GM18861 (cell line): ENCODE measurements at regions not wholly inside any gene's neighbourhood (a gene's known extent, or its start where the extent isn't known, plus 50 kb on each side); places are given as distances from the start of the nearest gene placed in this dataset.
"Not testable (repeated sequence)": the region's sequence is repeated elsewhere in the genome, so short reads cannot be mapped to it uniquely, and the experiment has no call there.

Source experiments
- ATAC-seq: cut with Tn5 transposase; IDR thresholded peaks from one replicate; pipeline ENCODE4 v1.9.1; 2021; ENCODE audit not compliant: unreplicated experiment

DNA sequence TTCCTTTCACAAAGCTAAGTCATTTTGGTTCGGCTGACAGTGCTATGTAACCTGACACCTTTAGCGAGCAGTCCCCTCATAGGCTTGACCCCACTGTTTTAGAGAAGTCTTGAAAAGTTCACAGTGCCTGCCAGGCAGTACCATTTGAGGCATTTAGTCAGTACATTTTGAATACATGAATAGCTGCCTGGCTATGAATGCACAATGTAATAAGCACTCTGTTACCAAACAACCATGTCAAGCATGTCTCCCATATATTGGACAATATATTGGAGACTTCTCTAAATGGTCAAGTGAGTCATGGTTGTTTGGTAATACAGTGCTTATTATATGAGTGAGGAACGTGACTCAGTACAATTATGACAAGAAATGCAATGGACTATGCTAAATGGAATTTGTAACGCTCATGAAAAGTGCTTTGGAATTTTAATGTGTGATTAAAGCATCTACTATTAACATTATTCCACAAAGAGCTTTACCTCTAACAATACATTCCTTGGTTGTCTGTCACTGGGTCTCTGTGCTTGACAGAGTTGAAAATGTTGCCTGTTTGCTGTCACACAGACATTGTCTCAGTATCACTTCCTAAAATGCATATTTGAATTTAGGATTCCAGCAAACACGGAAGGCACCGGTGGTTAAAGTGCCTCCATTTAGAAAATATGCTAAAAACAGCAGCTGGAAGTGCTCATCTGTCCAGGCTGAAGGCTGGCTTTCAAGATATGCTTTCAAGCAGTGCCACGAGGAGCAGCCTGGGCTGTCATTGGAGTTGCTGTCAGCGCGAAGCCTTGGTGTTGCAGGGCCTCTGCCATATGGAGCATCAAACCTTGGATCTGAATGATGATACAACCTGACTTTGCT is 458.6 kb downstream of the FBXO15 start:
- no peak for ATAC-seq

GRCh38 chr18:73688161-73688560 is 459.5 kb downstream of the FBXO15 start:
- no peak for ATAC-seq

- no peak for ATAC-seq
Measured at GRCh38 chr18:73684647-73685046, 463.0 kb downstream of the FBXO15 start.

GRCh38 chr18:73683409-73684238 is 464.0 kb downstream of the FBXO15 start:
- ATAC-seq = no peak

GRCh38 chr18:73681912-73682311 is 465.7 kb downstream of the FBXO15 start:
- no peak for ATAC-seq

- ATAC-seq = no peak
Measured at GRCh38 chr18:73681398-73681797, 466.2 kb downstream of the FBXO15 start.

DNA sequence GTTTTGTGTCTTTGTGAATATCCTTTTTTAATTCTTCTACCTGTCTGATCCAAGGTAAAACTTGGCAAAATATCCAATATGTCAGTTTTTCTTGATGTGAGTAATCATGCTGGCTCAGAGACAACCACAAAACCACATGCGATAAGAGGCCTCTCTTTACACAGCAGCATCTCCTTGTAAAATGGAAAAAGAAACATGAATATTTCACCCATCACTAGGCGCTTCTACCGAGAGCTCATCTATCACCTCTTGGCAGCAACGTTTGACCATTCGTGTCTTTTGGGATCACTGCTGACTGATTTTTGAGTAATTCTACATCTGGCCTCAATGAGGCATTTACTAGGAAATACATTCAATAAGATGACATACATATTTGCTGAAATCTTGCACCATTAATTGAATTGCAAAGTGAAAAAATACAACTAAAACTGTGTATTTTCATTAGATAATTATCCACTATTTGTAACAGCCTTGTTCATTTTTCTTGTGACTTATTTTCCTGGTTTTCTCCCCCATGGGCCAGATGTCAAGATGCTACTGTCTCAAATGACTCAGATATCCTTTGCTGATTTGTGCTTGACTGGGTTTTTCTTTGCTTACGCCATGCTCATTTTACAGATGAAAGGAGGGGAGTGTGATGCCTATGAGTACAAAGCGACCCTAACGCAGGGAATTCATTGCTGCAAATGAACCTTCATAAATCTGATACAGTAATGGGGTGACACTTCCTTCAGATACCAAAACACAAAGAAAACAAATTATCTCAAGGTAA is 467.5 kb downstream of the FBXO15 start:
- ATAC-seq = no peak

GRCh38 chr18:73677450-73677849 is 470.2 kb downstream of the FBXO15 start:
- ATAC-seq = no peak

GRCh38 chr18:73674125-73674865 is 473.3 kb downstream of the FBXO15 start:
- ATAC-seq = no peak

GRCh38 chr18:73671480-73671879 is 476.2 kb downstream of the FBXO15 start:
- ATAC-seq = not testable (repeated sequence)

- ATAC-seq = no peak
Measured at GRCh38 chr18:73670524-73670923, 477.1 kb downstream of the FBXO15 start.

GRCh38 chr18:73670039-73670438 is 477.6 kb downstream of the FBXO15 start:
- no peak for ATAC-seq

DNA sequence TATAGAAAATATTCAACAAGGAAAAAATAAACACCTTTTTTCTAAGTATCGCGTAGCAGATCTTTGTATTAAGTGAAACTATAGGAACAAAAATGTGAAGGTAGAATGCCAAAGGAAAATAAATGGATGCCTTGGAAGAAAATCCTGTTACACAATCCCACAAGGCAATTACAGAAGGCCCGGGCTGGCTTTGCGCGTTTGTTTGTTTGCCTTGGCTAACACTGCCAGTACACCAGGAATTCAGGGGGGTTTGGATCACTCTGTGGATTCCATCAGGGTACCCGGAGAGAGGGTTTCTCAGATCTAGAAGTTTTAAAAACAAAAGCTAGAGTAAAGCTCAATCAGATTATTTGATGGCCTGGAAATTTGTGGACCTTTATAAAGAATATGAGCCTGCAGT is 478.3 kb downstream of the FBXO15 start:
- ATAC-seq = no peak

GRCh38 chr18:73668051-73668450 is 479.6 kb downstream of the FBXO15 start:
- no peak for ATAC-seq

DNA sequence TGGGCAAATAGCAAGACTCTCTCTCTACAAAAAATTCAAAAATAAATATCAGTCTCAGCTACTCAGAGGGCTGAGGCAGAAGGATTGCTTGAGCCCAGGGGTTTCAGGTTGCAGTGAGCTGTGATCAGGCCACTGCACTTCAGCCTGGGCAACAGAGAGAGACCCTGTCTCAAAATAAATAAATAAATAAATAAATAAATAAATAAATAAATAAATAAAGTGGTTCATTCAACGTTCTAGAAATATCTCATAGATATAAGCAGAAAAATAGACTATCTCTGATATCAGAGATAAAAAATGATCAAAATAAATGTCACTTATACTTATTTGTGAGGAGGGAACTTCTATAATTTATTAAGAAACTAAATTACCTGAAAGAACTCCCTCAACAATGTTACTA is 480.9 kb downstream of the FBXO15 start:
- no peak for ATAC-seq

DNA sequence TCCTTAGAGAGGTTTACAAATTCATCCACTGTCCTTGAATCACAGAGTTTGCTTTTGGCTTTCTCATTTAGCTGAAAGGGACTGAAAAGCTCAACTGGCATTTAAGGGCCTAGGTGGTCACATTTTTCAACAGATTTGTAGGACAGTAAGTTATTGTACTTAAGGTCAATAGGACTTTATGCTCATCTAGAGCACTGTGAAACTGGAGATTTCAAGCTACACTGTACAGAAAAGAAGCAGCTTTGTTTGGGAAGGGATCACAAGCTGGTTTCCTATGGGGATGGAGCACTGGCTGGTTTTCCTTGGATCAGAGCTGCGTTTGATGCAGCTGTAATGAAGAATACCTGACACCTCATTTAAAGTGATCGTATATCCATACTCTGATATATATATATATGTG is 482.7 kb downstream of the FBXO15 start:
- ATAC-seq = no peak

- ATAC-seq = no peak
Measured at GRCh38 chr18:73663581-73663980, 484.1 kb downstream of the FBXO15 start.

DNA sequence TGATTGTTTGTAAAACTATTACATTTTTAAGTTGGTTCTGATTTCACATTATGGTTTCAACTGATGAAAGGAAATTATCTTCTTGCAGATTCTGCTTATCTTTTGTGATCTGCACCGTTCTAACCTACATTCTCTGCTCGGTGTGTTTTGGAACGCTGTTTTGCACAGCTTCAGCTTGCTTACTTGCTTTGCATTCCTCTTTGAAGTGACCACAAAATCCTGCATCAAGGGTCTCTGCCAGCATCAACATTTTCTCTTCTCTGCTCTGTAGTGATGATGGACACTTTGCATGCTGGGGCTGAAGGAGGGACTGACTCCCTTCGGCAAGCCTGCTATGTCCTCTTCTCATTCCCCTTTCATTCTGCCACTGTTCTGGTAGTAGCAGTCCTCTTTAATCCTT is 485.2 kb downstream of the FBXO15 start:
- no peak for ATAC-seq

DNA sequence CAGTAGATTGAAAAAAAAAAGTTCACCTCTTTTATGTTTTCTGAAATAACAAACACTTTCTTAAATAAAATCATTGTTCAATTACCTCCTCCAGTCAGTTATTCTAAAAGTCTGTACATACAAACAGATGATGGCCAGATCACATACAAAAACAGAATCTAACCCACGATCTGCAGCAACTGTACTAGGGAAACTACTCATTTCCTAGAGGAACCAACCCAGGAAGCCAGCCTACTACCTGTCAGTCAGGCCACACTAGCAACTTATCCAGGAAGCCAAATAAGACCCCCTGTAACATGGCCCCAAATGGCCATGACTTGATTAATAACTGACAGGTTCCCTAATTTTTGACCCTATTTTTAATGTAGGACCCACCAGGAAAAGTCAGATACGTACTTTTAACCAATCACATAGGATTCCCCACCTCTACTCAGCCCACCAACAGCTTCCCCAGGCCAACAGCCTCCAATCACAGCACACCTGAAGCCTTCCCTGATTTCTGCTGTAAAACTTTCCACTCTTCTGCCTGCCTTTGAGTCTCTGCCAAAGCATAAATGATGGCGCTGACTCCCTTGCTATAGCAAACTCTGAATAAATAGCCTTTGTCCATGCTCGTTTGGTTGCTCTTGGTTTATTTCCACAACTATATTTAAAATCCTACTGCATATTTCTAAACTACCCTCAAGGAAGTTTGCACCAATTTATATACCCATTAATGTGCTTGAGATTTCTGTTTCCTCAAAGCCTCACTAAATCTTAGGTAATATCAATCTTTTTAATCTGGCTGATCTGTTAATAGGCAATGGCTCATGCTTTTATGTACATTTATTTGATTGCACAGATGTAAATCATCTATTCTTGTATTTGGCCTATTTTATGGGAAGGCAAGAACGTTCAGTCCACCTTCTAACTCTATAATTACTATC is 486.4 kb downstream of the FBXO15 start:
- no peak for ATAC-seq

- ATAC-seq = no peak
Measured at GRCh38 chr18:73656691-73657090, 490.9 kb downstream of the FBXO15 start.
